Lower leg skin (tissue), 3 donors: ENCODE measurements at regions not wholly inside any gene's neighbourhood (a gene's known extent, or its start where the extent isn't known, plus 50 kb on each side); places are given as distances from the start of the nearest gene placed in this dataset.

ENCODE experiments used
- POLR2A ChIP-seq, 2 donors: fragments of 450-650 bp; IDR thresholded peaks; one replicate each; pipeline ENCODE4 v1.6.1; 2016 to 2017; ENCODE audit warnings: antibody characterized with exemption in 2 of 2, mild to moderate bottlenecking in 1 of 2, moderate library complexity in 1 of 2
- TF ChIP-seq, protein P1 (sequence below), 3 donors: fragments of 450-650 bp; IDR thresholded peaks; one replicate each; pipeline ENCODE4 v1.5.1; 2016; ENCODE audit warnings: antibody characterized with exemption in 3 of 3, mild to moderate bottlenecking in 3 of 3, moderate library complexity in 2 of 3

DNA sequence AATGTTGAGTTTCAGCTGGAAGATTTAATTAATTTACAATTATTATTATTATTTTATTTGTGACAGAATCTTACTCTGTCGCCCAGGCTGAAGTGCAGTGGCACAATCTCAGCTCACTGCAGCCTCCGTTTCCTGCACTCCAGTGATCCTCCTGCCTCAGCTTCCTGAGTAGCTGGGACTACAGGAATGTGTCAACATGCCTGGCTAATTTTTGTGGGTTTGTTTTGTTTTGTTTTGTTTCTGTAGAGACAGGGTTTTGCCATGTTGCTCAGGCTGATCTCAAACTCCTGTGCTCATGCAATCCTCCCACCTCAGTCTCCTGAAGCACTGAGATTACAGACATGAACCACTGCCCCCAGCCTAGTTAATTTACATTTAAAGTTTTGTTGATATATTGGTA lies 93.8 kb upstream of the MEOX2 start:
- TF ChIP-seq, protein P1, sequence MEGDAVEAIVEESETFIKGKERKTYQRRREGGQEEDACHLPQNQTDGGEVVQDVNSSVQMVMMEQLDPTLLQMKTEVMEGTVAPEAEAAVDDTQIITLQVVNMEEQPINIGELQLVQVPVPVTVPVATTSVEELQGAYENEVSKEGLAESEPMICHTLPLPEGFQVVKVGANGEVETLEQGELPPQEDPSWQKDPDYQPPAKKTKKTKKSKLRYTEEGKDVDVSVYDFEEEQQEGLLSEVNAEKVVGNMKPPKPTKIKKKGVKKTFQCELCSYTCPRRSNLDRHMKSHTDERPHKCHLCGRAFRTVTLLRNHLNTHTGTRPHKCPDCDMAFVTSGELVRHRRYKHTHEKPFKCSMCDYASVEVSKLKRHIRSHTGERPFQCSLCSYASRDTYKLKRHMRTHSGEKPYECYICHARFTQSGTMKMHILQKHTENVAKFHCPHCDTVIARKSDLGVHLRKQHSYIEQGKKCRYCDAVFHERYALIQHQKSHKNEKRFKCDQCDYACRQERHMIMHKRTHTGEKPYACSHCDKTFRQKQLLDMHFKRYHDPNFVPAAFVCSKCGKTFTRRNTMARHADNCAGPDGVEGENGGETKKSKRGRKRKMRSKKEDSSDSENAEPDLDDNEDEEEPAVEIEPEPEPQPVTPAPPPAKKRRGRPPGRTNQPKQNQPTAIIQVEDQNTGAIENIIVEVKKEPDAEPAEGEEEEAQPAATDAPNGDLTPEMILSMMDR (IDR thresholded peaks at IDR 0.05), result no peak
- no peak for TF ChIP-seq POLR2A (IDR thresholded peaks at IDR 0.05)
